ENCODE measurements at regions not wholly inside any gene's neighbourhood (a gene's known extent, or its start where the extent isn't known, plus 50 kb on each side); places are given as distances from the start of the nearest gene placed in this dataset.

GRCh38 chr12:128055567-128055966 lies 211.4 kb upstream of the TMEM132C start:
- ATAC-seq (no peak), DNase-seq (no peak)
- Histone ChIP-seq H3K27me3 (no peaks in the 10 kb centered on the region), H3K4me3 (no peak overlapping the region), H3K9me3 (no peaks in the 10 kb centered on the region), H3K4me1 (no peaks in the 10 kb centered on the region), H3K36me3 (no peaks in the 10 kb centered on the region), H3K27ac (no peak overlapping the region)
- intact Hi-C loops (cut with DNase I): no loop called here
- TF ChIP-seq, protein P1, sequence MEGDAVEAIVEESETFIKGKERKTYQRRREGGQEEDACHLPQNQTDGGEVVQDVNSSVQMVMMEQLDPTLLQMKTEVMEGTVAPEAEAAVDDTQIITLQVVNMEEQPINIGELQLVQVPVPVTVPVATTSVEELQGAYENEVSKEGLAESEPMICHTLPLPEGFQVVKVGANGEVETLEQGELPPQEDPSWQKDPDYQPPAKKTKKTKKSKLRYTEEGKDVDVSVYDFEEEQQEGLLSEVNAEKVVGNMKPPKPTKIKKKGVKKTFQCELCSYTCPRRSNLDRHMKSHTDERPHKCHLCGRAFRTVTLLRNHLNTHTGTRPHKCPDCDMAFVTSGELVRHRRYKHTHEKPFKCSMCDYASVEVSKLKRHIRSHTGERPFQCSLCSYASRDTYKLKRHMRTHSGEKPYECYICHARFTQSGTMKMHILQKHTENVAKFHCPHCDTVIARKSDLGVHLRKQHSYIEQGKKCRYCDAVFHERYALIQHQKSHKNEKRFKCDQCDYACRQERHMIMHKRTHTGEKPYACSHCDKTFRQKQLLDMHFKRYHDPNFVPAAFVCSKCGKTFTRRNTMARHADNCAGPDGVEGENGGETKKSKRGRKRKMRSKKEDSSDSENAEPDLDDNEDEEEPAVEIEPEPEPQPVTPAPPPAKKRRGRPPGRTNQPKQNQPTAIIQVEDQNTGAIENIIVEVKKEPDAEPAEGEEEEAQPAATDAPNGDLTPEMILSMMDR (IDR thresholded peaks at IDR 0.05): no peak

- TF ChIP-seq, protein P1 (IDR thresholded peaks at IDR 0.05): no peak
- no peak overlapping the region for H3K27ac ChIP-seq
- no peaks in the 10 kb centered on the region for H3K9me3 ChIP-seq
- no peak for ATAC-seq
- intact Hi-C loops (cut with DNase I): no loop called here
- H3K27me3 ChIP-seq: no peaks in the 10 kb centered on the region
- H3K36me3 ChIP-seq: no peaks in the 10 kb centered on the region
- no peak overlapping the region for H3K4me3 ChIP-seq
- no peaks in the 10 kb centered on the region for H3K4me1 ChIP-seq
- DNase-seq: no peak
These were observed 210.7 kb upstream of the TMEM132C start for GRCh38 chr12:128056136-128056801.

DNA sequence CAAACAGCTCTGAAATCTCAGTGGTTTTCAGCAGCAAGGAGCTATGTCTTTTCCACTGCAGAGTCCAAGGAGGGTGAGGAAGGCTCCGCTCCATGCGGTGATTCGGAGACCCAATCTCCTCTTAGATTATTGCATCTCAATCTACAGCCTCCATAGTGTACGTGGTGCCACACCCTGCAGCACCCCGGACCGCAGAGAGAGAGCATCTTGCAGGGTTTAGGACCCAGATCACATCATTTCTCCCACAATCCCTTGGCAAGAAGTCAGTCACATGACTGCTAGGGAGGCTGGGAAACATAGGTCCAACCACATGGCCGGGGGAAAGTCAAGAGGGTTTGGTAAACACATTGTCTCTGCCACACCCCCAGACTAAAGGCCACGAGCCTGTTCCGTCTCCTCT lies 209.4 kb upstream of the TMEM132C start:
- no peaks in the 10 kb centered on the region for H3K27me3 ChIP-seq
- DNase-seq (no peak), ATAC-seq (no peak)
- no peaks in the 10 kb centered on the region for H3K9me3 ChIP-seq
- TF ChIP-seq, protein P1 (IDR thresholded peaks at IDR 0.05): no peak
- intact Hi-C loops (cut with DNase I): no loop called here
- no peak overlapping the region for H3K27ac ChIP-seq
- no peak overlapping the region for H3K4me3 ChIP-seq
- H3K36me3 ChIP-seq: no peaks in the 10 kb centered on the region
- H3K4me1 ChIP-seq: no peaks in the 10 kb centered on the region

- no peak for DNase-seq
- intact Hi-C loops (cut with DNase I): no loop called here
- TF ChIP-seq, protein P1 (IDR thresholded peaks at IDR 0.05): no peak
These were observed 207.2 kb upstream of the TMEM132C start for GRCh38 chr12:128059621-128060370.

GRCh38 chr12:128068211-128068610 lies 198.8 kb upstream of the TMEM132C start:
- DNase-seq: no peak
- H3K27ac ChIP-seq: no peak overlapping the region
- H3K36me3 ChIP-seq: no peaks in the 10 kb centered on the region
- H3K4me1 ChIP-seq: no peaks in the 10 kb centered on the region
- TF ChIP-seq, protein P1 (IDR thresholded peaks at IDR 0.05): no peak
- H3K9me3 ChIP-seq: no peaks in the 10 kb centered on the region
- no peak overlapping the region for H3K4me3 ChIP-seq
- no peak for ATAC-seq
- H3K27me3 ChIP-seq: no peaks in the 10 kb centered on the region
- intact Hi-C loops (cut with DNase I): no loop called here

More at GRCh38 chr12:128059621-128060370, 207.2 kb upstream of the TMEM132C start:
- Histone ChIP-seq H3K4me3 (no peak overlapping the region), H3K4me1 (no peaks in the 10 kb centered on the region), H3K27me3 (no peaks in the 10 kb centered on the region), H3K36me3 (no peaks in the 10 kb centered on the region), H3K9me3 (no peaks in the 10 kb centered on the region), H3K27ac (no peak overlapping the region)
- ATAC-seq: no peak

Data from upper lobe of right lung (tissue), 1 donor.